ENCODE measurements at regions not wholly inside any gene's neighbourhood (a gene's known extent, or its start where the extent isn't known, plus 50 kb on each side); places are given as distances from the start of the nearest gene placed in this dataset.

DNA sequence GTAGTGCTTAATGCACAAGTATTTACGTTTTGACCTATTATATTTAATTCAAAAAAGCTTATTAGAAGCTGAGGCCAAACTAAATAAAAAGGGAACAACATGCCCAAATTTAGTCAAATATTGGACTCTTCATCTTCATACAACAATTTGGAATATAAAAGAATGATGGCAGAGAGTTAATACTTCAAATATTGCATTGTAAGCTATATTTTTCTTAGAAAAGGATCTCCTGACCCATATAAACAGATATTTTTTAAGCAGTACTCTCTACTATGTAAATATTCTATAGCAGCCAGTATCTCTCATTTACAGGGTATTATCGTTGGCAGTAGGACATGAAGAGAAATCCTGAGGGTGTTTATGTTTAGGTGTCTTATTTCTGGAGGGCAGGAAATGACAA is 531.2 kb downstream of the NYAP2 start:
- TF ChIP-seq POLR2A (IDR thresholded peaks at IDR 0.05; ENCODE audit: insufficient read depth in 1 of 2, low read depth in 2 of 2, low read length in 2 of 2): no peak
- TF ChIP-seq EZH2 (conservative IDR thresholded peaks at IDR 0.05; ENCODE audit: low read depth, low read length): no peak
- TF ChIP-seq, protein P1, sequence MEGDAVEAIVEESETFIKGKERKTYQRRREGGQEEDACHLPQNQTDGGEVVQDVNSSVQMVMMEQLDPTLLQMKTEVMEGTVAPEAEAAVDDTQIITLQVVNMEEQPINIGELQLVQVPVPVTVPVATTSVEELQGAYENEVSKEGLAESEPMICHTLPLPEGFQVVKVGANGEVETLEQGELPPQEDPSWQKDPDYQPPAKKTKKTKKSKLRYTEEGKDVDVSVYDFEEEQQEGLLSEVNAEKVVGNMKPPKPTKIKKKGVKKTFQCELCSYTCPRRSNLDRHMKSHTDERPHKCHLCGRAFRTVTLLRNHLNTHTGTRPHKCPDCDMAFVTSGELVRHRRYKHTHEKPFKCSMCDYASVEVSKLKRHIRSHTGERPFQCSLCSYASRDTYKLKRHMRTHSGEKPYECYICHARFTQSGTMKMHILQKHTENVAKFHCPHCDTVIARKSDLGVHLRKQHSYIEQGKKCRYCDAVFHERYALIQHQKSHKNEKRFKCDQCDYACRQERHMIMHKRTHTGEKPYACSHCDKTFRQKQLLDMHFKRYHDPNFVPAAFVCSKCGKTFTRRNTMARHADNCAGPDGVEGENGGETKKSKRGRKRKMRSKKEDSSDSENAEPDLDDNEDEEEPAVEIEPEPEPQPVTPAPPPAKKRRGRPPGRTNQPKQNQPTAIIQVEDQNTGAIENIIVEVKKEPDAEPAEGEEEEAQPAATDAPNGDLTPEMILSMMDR (CRISPR knock-in tag; IDR thresholded peaks at IDR 0.05): no peak
- TF ChIP-seq, protein P2, sequence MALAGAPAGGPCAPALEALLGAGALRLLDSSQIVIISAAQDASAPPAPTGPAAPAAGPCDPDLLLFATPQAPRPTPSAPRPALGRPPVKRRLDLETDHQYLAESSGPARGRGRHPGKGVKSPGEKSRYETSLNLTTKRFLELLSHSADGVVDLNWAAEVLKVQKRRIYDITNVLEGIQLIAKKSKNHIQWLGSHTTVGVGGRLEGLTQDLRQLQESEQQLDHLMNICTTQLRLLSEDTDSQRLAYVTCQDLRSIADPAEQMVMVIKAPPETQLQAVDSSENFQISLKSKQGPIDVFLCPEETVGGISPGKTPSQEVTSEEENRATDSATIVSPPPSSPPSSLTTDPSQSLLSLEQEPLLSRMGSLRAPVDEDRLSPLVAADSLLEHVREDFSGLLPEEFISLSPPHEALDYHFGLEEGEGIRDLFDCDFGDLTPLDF (CRISPR knock-in tag; IDR thresholded peaks at IDR 0.05): no peak
- no peak for TF ChIP-seq HDAC6 (IDR thresholded peaks at IDR 0.05; ENCODE audit: low read depth, low read length)
- no peak for TF ChIP-seq RAD21 (CRISPR knock-in tag; IDR thresholded peaks at IDR 0.05)
- no peak for TF ChIP-seq SMARCC2 (IDR thresholded peaks at IDR 0.05)
- no peak for TF ChIP-seq SP140L (CRISPR knock-in tag; IDR thresholded peaks at IDR 0.05; ENCODE audit: borderline replicate concordance)
- no peak for TF ChIP-seq RFX1 (IDR thresholded peaks at IDR 0.05)
- no peak for TF ChIP-seq POLR2AphosphoS5 (IDR thresholded peaks at IDR 0.05; ENCODE audit: low read depth, low read length)
- TF ChIP-seq EP300 (IDR thresholded peaks at IDR 0.05; ENCODE audit: low read depth in 2 of 2, low read length in 2 of 2): no peak
- TF ChIP-seq EP300 (CRISPR knock-in tag; IDR thresholded peaks at IDR 0.05; ENCODE audit: borderline replicate concordance): no peak
- TF ChIP-seq JUND (CRISPR knock-in tag; IDR thresholded peaks at IDR 0.05): no peak
